GM23338 (cell line): ENCODE measurements at regions not wholly inside any gene's neighbourhood (a gene's known extent, or its start where the extent isn't known, plus 50 kb on each side); places are given as distances from the start of the nearest gene placed in this dataset.

ENCODE experiments used
- ATAC-seq: fragments of 200-7000 bp; cut with Tn5 transposase; 3 replicates; pipeline ENCODE4 v1.9.1; 2020
- DNase-seq: peaks from one replicate; pipeline ENCODE4 v3.0.0-alpha.2; 2015; ENCODE audit warnings: low spot score
- H2AFZ ChIP-seq: fragments of 200-600 bp; sonication (generic); 2 replicates; pipeline ENCODE4 v1.8.0; 2016; ENCODE audit warnings: antibody characterized with exemption, mild to moderate bottlenecking, moderate library complexity
- H3F3A ChIP-seq: fragments of 200-600 bp; sonication (generic); replicated peaks from 2 replicates; pipeline ENCODE4 v1.8.0; 2017; ENCODE audit warnings: antibody characterized with exemption, mixed run types, low read depth
- H3K27ac ChIP-seq: fragments of 200-600 bp; sonication (generic); 2 replicates; pipeline ENCODE4 v1.6.1; 2016; ENCODE audit warnings: low read depth
- H3K27me3 ChIP-seq: fragments of 200-600 bp; sonication (generic); 2 replicates; pipeline ENCODE4 v1.8.0; 2016; ENCODE audit warnings: mild to moderate bottlenecking, mixed run types, moderate library complexity; ENCODE audit not compliant: insufficient read depth
- H3K36me3 ChIP-seq: fragments of 200-600 bp; sonication (generic); 2 replicates; pipeline ENCODE4 v1.8.0; 2016; ENCODE audit warnings: mild to moderate bottlenecking; ENCODE audit not compliant: insufficient read depth
- H3K4me1 ChIP-seq: fragments of 200-600 bp; sonication (generic); 2 replicates; pipeline ENCODE4 v1.8.0; 2016; ENCODE audit warnings: mild to moderate bottlenecking, moderate library complexity; ENCODE audit not compliant: insufficient read depth
- H3K4me2 ChIP-seq: fragments of 200-600 bp; sonication (generic); 2 replicates; pipeline ENCODE4 v1.7.1; 2017; ENCODE audit warnings: mixed run types
- H3K4me3 ChIP-seq: fragments of 200-600 bp; sonication (generic); 2 replicates; pipeline ENCODE4 v1.6.1; 2016; ENCODE audit warnings: mixed run types
- H3K79me2 ChIP-seq: fragments of 200-600 bp; sonication (generic); replicated peaks from 2 replicates; pipeline ENCODE4 v1.8.0; 2017; ENCODE audit warnings: mild to moderate bottlenecking; ENCODE audit not compliant: insufficient read depth
- H3K9me2 ChIP-seq: fragments of 200-600 bp; sonication (generic); 2 replicates; pipeline ENCODE4 v1.8.0; 2017; ENCODE audit not compliant: insufficient read depth
- H4K20me1 ChIP-seq: fragments of 200-600 bp; sonication (generic); replicated peaks from 2 replicates; pipeline ENCODE4 v1.8.0; 2017; ENCODE audit warnings: mild to moderate bottlenecking; ENCODE audit not compliant: insufficient read depth
- H3K27ac Mint-ChIP-seq: 2 replicates; pipeline ENCODE4 v1.8.0; 2020; ENCODE audit warnings: inconsistent platforms, mild to moderate bottlenecking, moderate library complexity, mixed read lengths
- H3K27me3 Mint-ChIP-seq: 3 replicates; pipeline ENCODE4 v1.8.0; 2022; ENCODE audit warnings: low read depth, mild to moderate bottlenecking, moderate library complexity, mixed read lengths, inconsistent platforms; ENCODE audit not compliant: insufficient read depth, poor library complexity
- H3K36me3 Mint-ChIP-seq: 3 replicates; pipeline ENCODE4 v1.8.0; 2021; ENCODE audit warnings: low read depth, mild to moderate bottlenecking, inconsistent platforms, moderate library complexity, mixed read lengths
- H3K4me1 Mint-ChIP-seq: 3 replicates; pipeline ENCODE4 v1.8.0; 2020; ENCODE audit warnings: mild to moderate bottlenecking, inconsistent platforms, mixed read lengths
- H3K4me3 Mint-ChIP-seq: 3 replicates; pipeline ENCODE4 v1.8.0; 2021; ENCODE audit warnings: moderate library complexity, mild to moderate bottlenecking, inconsistent platforms, mixed read lengths
- H3K9me3 Mint-ChIP-seq: 3 replicates; pipeline ENCODE4 v1.8.0; 2020; ENCODE audit warnings: moderate library complexity, mild to moderate bottlenecking, inconsistent platforms, mixed read lengths
- CREB1 ChIP-seq: fragments of 250-450 bp; sonication (Bioruptor Pico); IDR thresholded peaks from 2 replicates; pipeline ENCODE4 v1.5.0; 2020; ENCODE audit warnings: low read depth, mild to moderate bottlenecking, moderate library complexity
- ETS1 ChIP-seq: IDR thresholded peaks from 2 replicates; pipeline ENCODE4 v1.6.1; 2016; ENCODE audit warnings: antibody characterized with exemption
- EZH2 ChIP-seq: fragments of 200-600 bp; sonication (generic); IDR thresholded peaks from one replicate; pipeline ENCODE4 v1.8.0; 2017; ENCODE audit warnings: antibody characterized with exemption, mild to moderate bottlenecking, low read depth; ENCODE audit not compliant: unreplicated experiment
- EZH2phosphoT487 ChIP-seq: fragments of 200-600 bp; sonication (generic); IDR thresholded peaks from one replicate; pipeline ENCODE4 v1.8.1; 2018; ENCODE audit warnings: antibody characterized with exemption; ENCODE audit not compliant: unreplicated experiment
- JUNB ChIP-seq: IDR thresholded peaks from one replicate; pipeline ENCODE4 v1.6.1; 2016; ENCODE audit warnings: antibody characterized with exemption; ENCODE audit not compliant: unreplicated experiment
- NANOG ChIP-seq: IDR thresholded peaks from 2 replicates; pipeline ENCODE4 v1.6.1; 2016; ENCODE audit warnings: antibody characterized with exemption, borderline replicate concordance
- STAT1 ChIP-seq: IDR thresholded peaks from one replicate; pipeline ENCODE4 v1.6.1; 2016; ENCODE audit warnings: antibody characterized with exemption; ENCODE audit not compliant: unreplicated experiment
- TF ChIP-seq, protein P1 (sequence below): IDR thresholded peaks from one replicate; pipeline ENCODE4 v1.6.1; 2018; ENCODE audit warnings: antibody characterized with exemption; ENCODE audit not compliant: unreplicated experiment
- TF ChIP-seq, protein P2 (sequence below): fragments of 250-450 bp; sonication (Bioruptor Pico); IDR thresholded peaks from 2 replicates; pipeline ENCODE4 v1.5.0; 2020; ENCODE audit warnings: mild to moderate bottlenecking, moderate library complexity

GRCh38 chr3:192005989-192006388 is 545.0 kb downstream of the PYDC2 start (continued):
- TF ChIP-seq, protein P1, sequence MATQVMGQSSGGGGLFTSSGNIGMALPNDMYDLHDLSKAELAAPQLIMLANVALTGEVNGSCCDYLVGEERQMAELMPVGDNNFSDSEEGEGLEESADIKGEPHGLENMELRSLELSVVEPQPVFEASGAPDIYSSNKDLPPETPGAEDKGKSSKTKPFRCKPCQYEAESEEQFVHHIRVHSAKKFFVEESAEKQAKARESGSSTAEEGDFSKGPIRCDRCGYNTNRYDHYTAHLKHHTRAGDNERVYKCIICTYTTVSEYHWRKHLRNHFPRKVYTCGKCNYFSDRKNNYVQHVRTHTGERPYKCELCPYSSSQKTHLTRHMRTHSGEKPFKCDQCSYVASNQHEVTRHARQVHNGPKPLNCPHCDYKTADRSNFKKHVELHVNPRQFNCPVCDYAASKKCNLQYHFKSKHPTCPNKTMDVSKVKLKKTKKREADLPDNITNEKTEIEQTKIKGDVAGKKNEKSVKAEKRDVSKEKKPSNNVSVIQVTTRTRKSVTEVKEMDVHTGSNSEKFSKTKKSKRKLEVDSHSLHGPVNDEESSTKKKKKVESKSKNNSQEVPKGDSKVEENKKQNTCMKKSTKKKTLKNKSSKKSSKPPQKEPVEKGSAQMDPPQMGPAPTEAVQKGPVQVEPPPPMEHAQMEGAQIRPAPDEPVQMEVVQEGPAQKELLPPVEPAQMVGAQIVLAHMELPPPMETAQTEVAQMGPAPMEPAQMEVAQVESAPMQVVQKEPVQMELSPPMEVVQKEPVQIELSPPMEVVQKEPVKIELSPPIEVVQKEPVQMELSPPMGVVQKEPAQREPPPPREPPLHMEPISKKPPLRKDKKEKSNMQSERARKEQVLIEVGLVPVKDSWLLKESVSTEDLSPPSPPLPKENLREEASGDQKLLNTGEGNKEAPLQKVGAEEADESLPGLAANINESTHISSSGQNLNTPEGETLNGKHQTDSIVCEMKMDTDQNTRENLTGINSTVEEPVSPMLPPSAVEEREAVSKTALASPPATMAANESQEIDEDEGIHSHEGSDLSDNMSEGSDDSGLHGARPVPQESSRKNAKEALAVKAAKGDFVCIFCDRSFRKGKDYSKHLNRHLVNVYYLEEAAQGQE: no peak
- TF ChIP-seq CREB1 (CRISPR knock-in tag) (no peak), STAT1 (no peak)

DNA sequence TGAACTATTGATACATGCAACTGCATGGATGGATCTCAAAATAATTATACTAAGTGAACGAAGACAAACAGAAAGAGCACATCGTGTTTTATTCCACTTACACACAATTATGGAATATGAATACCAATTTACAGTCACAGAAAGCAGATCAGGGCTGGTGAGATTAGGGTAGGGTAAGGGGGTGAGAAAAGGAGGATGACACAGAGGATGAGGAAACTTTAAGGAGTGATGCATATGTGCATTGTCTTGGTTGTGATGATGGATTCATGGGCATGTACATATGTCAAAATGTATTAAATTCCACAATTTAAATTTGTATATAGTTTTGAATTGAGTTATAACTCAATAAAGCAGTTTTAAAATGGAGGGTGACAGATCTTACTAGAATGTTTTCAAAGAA is 548.9 kb downstream of the PYDC2 start:
- Histone ChIP-seq H3K27me3 (no peaks in the 10 kb centered on the region), H3K4me3 (no peak overlapping the region), H3K79me2 (no peaks in the 10 kb centered on the region), H3K4me2 (no peak overlapping the region), H3K9me2 (peaks cover 5% of the 10 kb centered on the region; the same call in 1 of the 2 replicates), H3K36me3 (no peaks in the 10 kb centered on the region), H3F3A (no peaks in the 10 kb centered on the region), H3K27ac (no peak overlapping the region), H3K4me1 (no peaks in the 10 kb centered on the region), H2AFZ (no peak overlapping the region), H4K20me1 (no peaks in the 10 kb centered on the region)
- DNase-seq (no peak), ATAC-seq (no peak)
- H3K27me3 Mint-ChIP-seq: peaks cover 3% of the 10 kb centered on the region
- H3K9me3 Mint-ChIP-seq: peaks cover 8% of the 10 kb centered on the region; the same call in 1 of the 3 replicates
- peaks cover 7% of the 10 kb centered on the region; the same call in 1 of the 3 replicates for H3K36me3 Mint-ChIP-seq
- H3K27ac Mint-ChIP-seq: no peak overlapping the region
- H3K4me1 Mint-ChIP-seq: no peaks in the 10 kb centered on the region
- H3K4me3 Mint-ChIP-seq: no peak overlapping the region
- no peak for TF ChIP-seq ETS1
- no peak for TF ChIP-seq JUNB
- TF ChIP-seq EZH2phosphoT487: no peak
- TF ChIP-seq, protein P2, sequence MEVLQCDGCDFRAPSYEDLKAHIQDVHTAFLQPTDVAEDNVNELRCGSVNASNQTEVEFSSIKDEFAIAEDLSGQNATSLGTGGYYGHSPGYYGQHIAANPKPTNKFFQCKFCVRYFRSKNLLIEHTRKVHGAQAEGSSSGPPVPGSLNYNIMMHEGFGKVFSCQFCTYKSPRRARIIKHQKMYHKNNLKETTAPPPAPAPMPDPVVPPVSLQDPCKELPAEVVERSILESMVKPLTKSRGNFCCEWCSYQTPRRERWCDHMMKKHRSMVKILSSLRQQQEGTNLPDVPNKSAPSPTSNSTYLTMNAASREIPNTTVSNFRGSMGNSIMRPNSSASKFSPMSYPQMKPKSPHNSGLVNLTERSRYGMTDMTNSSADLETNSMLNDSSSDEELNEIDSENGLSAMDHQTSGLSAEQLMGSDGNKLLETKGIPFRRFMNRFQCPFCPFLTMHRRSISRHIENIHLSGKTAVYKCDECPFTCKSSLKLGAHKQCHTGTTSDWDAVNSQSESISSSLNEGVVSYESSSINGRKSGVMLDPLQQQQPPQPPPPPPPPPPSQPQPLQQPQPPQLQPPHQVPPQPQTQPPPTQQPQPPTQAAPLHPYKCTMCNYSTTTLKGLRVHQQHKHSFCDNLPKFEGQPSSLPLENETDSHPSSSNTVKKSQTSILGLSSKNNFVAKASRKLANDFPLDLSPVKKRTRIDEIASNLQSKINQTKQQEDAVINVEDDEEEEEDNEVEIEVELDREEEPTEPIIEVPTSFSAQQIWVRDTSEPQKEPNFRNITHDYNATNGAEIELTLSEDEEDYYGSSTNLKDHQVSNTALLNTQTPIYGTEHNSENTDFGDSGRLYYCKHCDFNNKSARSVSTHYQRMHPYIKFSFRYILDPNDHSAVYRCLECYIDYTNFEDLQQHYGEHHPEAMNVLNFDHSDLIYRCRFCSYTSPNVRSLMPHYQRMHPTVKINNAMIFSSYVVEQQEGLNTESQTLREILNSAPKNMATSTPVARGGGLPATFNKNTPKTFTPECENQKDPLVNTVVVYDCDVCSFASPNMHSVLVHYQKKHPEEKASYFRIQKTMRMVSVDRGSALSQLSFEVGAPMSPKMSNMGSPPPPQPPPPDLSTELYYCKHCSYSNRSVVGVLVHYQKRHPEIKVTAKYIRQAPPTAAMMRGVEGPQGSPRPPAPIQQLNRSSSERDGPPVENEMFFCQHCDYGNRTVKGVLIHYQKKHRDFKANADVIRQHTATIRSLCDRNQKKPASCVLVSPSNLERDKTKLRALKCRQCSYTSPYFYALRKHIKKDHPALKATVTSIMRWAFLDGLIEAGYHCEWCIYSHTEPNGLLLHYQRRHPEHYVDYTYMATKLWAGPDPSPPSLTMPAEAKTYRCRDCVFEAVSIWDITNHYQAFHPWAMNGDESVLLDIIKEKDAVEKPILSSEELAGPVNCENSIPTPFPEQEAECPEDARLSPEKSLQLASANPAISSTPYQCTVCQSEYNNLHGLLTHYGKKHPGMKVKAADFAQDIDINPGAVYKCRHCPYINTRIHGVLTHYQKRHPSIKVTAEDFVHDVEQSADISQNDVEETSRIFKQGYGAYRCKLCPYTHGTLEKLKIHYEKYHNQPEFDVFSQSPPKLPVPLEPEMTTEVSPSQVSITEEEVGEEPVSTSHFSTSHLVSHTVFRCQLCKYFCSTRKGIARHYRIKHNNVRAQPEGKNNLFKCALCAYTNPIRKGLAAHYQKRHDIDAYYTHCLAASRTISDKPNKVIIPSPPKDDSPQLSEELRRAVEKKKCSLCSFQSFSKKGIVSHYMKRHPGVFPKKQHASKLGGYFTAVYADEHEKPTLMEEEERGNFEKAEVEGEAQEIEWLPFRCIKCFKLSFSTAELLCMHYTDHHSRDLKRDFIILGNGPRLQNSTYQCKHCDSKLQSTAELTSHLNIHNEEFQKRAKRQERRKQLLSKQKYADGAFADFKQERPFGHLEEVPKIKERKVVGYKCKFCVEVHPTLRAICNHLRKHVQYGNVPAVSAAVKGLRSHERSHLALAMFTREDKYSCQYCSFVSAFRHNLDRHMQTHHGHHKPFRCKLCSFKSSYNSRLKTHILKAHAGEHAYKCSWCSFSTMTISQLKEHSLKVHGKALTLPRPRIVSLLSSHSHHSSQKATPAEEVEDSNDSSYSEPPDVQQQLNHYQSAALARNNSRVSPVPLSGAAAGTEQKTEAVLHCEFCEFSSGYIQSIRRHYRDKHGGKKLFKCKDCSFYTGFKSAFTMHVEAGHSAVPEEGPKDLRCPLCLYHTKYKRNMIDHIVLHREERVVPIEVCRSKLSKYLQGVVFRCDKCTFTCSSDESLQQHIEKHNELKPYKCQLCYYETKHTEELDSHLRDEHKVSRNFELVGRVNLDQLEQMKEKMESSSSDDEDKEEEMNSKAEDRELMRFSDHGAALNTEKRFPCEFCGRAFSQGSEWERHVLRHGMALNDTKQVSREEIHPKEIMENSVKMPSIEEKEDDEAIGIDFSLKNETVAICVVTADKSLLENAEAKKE (CRISPR knock-in tag): no peak
- no peak for TF ChIP-seq NANOG
- no peak for TF ChIP-seq EZH2
- no peak for TF ChIP-seq CREB1 (CRISPR knock-in tag)
